Uterus (tissue), 3 donors: ENCODE measurements at regions not wholly inside any gene's neighbourhood (a gene's known extent, or its start where the extent isn't known, plus 50 kb on each side); places are given as distances from the start of the nearest gene placed in this dataset.

Source experiments
- DNase-seq, 2 donors: peaks; one replicate each; pipeline ENCODE4 v3.0.0-alpha.2; 2019 to 2020
- H3K27ac ChIP-seq, 2 donors: fragments of 200-600 bp; sonication (generic); 1 replicate in 1 of 2; 2 replicates in 1 of 2; pipeline ENCODE4 v1.5.1; 2016 to 2018
- H3K27me3 ChIP-seq, 2 donors: fragments of 200-600 bp; sonication (generic); one replicate each; pipeline ENCODE4 v1.5.1; 2018 to 2019; ENCODE audit warnings: control low read depth in 1 of 2
- H3K36me3 ChIP-seq, 2 donors: fragments of 200-600 bp; sonication (generic); one replicate each; pipeline ENCODE4 v1.5.1; 2019; ENCODE audit warnings: control low read depth in 1 of 2
- H3K4me1 ChIP-seq, 2 donors: fragments of 200-600 bp; sonication (generic); one replicate each; pipeline ENCODE4 v1.5.1; 2018 to 2019; ENCODE audit warnings: control low read depth in 1 of 2
- H3K4me3 ChIP-seq, 2 donors: fragments of 200-600 bp; sonication (generic); 1 replicate in 1 of 2; 2 replicates in 1 of 2; pipeline ENCODE4 v1.5.1; 2018 to 2019; ENCODE audit warnings: mild to moderate bottlenecking in 1 of 2
- H3K9me3 ChIP-seq, 2 donors: fragments of 200-600 bp; sonication (generic); one replicate each; pipeline ENCODE4 v1.5.1; 2019; ENCODE audit warnings: control low read depth in 1 of 2
- POLR2A ChIP-seq, 2 donors: fragments of 450-650 bp; IDR thresholded peaks; one replicate each; pipeline ENCODE4 v1.6.1; 2016; ENCODE audit warnings: antibody characterized with exemption in 2 of 2, mild to moderate bottlenecking in 1 of 2, moderate library complexity in 1 of 2
- intact Hi-C: fragments of 100-400 bp; cut with DNase I; formaldehyde crosslinking; loops from one replicate; pipeline ENCODE4 v1.15.1; 2023; ENCODE audit warnings: low total_unique reads
- TF ChIP-seq, protein P1 (sequence below), 4 experiments: fragments of 200-600 bp in 2 of 4; fragments of 450-650 bp in 2 of 4; sonication (generic) in 2 of 4; IDR thresholded peaks; one replicate each; pipeline ENCODE4 v1.5.1; 2016 to 2019; ENCODE audit warnings: antibody characterized with exemption in 4 of 4, mild to moderate bottlenecking in 2 of 4, moderate library complexity in 1 of 4
- donor health status: DM: yes; HTN: yes; CAD: no.

DNA sequence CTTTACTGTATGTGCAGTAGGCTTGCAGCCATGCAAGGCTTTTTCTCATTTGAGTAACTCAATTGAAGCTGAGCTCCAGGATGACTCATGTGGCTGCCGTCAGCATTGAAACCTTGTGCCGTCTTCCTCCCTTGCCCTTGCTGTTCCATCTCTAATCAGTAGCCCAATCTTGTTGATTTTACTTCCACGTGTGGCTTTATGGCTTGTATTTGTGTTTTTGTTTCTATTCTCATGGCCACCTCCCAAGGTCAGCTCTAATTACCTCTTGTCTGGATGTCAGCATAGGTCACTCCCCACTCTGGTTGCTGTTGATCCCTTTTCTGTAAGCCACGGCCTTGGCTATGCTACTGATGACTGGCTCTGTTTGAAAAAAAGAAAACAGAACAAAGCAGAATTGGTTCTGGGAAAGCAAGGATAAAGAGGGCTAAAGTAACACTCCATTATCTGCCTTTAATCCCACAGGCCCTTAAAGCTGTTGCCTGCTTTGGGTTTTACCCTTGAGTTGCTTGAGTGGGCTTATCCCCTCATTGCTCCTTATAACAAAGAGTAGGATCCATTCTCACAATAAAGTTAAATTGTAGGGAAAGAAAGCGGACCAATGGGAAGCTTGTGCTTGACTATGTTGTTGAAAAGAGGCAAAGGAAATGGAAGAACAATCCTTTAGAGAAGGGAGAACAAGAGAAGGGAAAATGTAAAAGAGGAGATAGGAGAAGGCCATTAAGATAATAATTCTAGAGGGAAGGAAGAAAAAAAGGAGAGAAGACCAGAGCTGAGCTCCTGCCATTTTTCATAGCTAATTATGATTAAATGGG, 173.9 kb upstream of the PGRMC2 start:
- H3K4me1 ChIP-seq: no peaks in the 10 kb centered on the region
- H3K9me3 ChIP-seq: no peaks in the 10 kb centered on the region
- TF ChIP-seq, protein P1, sequence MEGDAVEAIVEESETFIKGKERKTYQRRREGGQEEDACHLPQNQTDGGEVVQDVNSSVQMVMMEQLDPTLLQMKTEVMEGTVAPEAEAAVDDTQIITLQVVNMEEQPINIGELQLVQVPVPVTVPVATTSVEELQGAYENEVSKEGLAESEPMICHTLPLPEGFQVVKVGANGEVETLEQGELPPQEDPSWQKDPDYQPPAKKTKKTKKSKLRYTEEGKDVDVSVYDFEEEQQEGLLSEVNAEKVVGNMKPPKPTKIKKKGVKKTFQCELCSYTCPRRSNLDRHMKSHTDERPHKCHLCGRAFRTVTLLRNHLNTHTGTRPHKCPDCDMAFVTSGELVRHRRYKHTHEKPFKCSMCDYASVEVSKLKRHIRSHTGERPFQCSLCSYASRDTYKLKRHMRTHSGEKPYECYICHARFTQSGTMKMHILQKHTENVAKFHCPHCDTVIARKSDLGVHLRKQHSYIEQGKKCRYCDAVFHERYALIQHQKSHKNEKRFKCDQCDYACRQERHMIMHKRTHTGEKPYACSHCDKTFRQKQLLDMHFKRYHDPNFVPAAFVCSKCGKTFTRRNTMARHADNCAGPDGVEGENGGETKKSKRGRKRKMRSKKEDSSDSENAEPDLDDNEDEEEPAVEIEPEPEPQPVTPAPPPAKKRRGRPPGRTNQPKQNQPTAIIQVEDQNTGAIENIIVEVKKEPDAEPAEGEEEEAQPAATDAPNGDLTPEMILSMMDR (IDR thresholded peaks at IDR 0.05): no peak
- no peak for TF ChIP-seq POLR2A (IDR thresholded peaks at IDR 0.05)
- peak; percentile 29 to 80 for DNase-seq
- H3K4me3 ChIP-seq: no peak overlapping the region
- no peaks in the 10 kb centered on the region for H3K27me3 ChIP-seq
- H3K27ac ChIP-seq: peak overlapping the region; percentile 27 to 62
- H3K36me3 ChIP-seq: no peaks in the 10 kb centered on the region
- intact Hi-C loops: no loop called here

DNA sequence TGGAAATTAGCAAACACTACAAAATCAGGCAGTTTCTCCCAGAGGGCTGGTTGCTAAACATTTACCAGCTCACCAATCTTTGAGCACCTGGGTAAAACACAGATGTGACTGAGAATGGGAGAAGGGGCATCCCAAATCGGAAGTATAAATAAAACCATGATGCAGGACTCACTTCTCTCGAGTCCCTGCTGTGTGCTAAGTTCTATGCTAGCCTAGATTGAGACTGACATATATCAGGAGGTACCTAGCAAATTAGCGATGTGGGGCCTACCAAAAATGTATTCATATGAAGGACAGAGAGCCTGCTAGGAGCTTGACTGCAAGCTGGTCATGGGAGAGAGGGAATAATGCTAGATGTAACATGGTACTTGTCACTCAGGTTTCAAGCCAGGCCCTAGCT, 171.9 kb upstream of the PGRMC2 start:
- intact Hi-C loops: loop anchor here (5.0 kb wide), 1 partner anchor 403 kb away; no protein-coding TSS in a partner anchor
- Histone ChIP-seq H3K36me3 (no peaks in the 10 kb centered on the region), H3K27ac (no peak overlapping the region), H3K4me3 (no peak overlapping the region), H3K9me3 (no peaks in the 10 kb centered on the region), H3K27me3 (no peaks in the 10 kb centered on the region), H3K4me1 (no peaks in the 10 kb centered on the region)
- no peak for TF ChIP-seq POLR2A (IDR thresholded peaks at IDR 0.05)
- TF ChIP-seq, protein P1 (IDR thresholded peaks at IDR 0.05): no peak
- DNase-seq: no peak

DNA sequence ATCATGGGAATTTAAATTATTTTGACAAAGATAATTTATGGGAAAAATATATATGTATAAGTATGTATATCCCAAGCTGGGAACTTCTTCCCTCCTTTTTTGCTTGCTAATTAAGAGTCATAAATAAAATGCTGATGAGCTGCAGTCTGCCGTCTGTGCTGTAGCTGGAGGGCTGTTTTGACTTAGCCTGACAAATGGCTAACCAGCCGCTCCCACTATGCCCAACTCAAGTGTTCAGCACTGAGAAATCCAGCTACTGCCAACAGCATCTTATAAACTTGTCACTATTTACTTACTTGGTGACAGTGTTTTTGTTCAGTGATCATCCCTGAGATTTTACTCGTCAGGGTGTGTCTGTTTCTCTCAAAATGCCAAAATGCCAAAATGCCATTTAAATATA, 171.2 kb upstream of the PGRMC2 start:
- H3K4me3 ChIP-seq: no peak overlapping the region
- H3K27me3 ChIP-seq: no peaks in the 10 kb centered on the region
- DNase-seq: no peak
- no peak overlapping the region for H3K27ac ChIP-seq
- no peaks in the 10 kb centered on the region for H3K4me1 ChIP-seq
- no peaks in the 10 kb centered on the region for H3K36me3 ChIP-seq
- H3K9me3 ChIP-seq: no peaks in the 10 kb centered on the region
- TF ChIP-seq, protein P1 (IDR thresholded peaks at IDR 0.05): no peak
- no peak for TF ChIP-seq POLR2A (IDR thresholded peaks at IDR 0.05)
- intact Hi-C loops: loop anchor here (5.0 kb wide), 1 partner anchor 403 kb away; no protein-coding TSS in a partner anchor

DNA sequence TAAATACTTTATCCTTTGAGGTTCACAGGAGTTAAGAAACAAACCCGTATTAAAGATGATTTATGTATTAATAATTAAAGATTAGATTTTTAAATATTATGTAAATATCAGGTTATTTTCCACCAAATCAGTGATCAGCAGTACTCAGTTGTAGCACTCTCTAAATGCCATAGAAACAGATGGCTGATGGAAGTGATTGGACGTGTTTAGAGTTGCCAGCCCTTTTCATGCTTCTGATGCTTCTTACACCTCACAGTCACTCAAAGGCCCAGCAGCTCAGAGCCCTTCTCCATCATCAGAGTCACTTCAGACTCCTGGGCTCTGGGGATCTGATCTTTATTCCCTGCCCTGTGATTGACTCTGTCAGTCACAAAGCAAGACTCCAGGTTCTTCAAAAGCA, 170.1 kb upstream of the PGRMC2 start:
- intact Hi-C loops: loop anchor here (5.0 kb wide), 1 partner anchor 405 kb away; no protein-coding TSS in a partner anchor
- H3K36me3 ChIP-seq: no peaks in the 10 kb centered on the region
- no peak overlapping the region for H3K27ac ChIP-seq
- no peak for DNase-seq
- no peak for TF ChIP-seq POLR2A (IDR thresholded peaks at IDR 0.05)
- TF ChIP-seq, protein P1 (IDR thresholded peaks at IDR 0.05): no peak
- no peaks in the 10 kb centered on the region for H3K27me3 ChIP-seq
- no peak overlapping the region for H3K4me3 ChIP-seq
- no peaks in the 10 kb centered on the region for H3K4me1 ChIP-seq
- H3K9me3 ChIP-seq: no peaks in the 10 kb centered on the region

DNA sequence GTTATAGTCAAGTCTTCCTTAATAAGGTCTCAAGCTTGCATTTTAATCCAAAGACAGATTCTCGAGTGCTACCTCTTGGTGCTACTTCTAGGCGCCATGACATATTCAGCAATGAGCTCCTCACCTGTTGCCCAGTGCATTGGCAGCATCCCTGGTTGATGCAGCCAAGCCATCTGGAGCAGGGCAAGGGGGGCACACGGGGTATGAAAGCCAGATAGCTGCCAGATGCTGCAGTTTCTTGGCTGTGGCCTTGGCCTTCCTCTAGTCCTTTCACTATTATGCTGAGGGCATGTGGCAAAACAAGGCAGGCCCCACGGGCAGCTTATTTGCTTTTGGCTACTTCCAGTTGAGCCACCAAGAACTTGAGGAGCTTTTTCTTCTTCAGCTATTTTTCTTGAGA, 168.6 kb upstream of the PGRMC2 start:
- no peak for TF ChIP-seq POLR2A (IDR thresholded peaks at IDR 0.05)
- TF ChIP-seq, protein P1 (IDR thresholded peaks at IDR 0.05): no peak
- no peak overlapping the region for H3K4me3 ChIP-seq
- H3K4me1 ChIP-seq: no peaks in the 10 kb centered on the region
- no peaks in the 10 kb centered on the region for H3K27me3 ChIP-seq
- H3K9me3 ChIP-seq: no peaks in the 10 kb centered on the region
- DNase-seq: no peak
- no peak overlapping the region for H3K27ac ChIP-seq
- intact Hi-C loops: loop anchor here (5.0 kb wide), 1 partner anchor 406 kb away; no protein-coding TSS in a partner anchor
- no peaks in the 10 kb centered on the region for H3K36me3 ChIP-seq
